Mesenchymal stem cell (in vitro differentiated cells and primary cell): ENCODE measurements at regions not wholly inside any gene's neighbourhood (a gene's known extent, or its start where the extent isn't known, plus 50 kb on each side); places are given as distances from the start of the nearest gene placed in this dataset.

Experiments
- DNase-seq: peaks from one replicate; pipeline ENCODE4 v3.0.0-alpha.2; 2013
- H2AFZ ChIP-seq: one replicate; pipeline ENCODE4 v1.6.1; 2013; ENCODE audit warnings: low read depth, mild to moderate bottlenecking, control low read depth, inconsistent platforms, low read length, moderate library complexity
- H2AK5ac ChIP-seq: 2 replicates; pipeline ENCODE4 v1.6.1; 2013; ENCODE audit warnings: low read length, moderate library complexity, mild to moderate bottlenecking, inconsistent platforms; ENCODE audit not compliant: severe bottlenecking
- H2BK120ac ChIP-seq: one replicate; pipeline ENCODE4 v1.6.1; 2013; ENCODE audit warnings: low read depth, mild to moderate bottlenecking, inconsistent platforms, low read length, moderate library complexity
- H2BK12ac ChIP-seq, 2 experiments: one replicate each; pipeline ENCODE4 v1.6.1; 2013; ENCODE audit warnings: inconsistent platforms in 2 of 2, low read length in 2 of 2, mild to moderate bottlenecking in 2 of 2, moderate library complexity in 2 of 2, control low read depth in 1 of 2
- H2BK15ac ChIP-seq: one replicate; pipeline ENCODE4 v1.6.1; 2013; ENCODE audit warnings: mild to moderate bottlenecking, low read depth, inconsistent platforms; ENCODE audit not compliant: poor library complexity, severe bottlenecking
- H2BK5ac ChIP-seq: 2 replicates; pipeline ENCODE4 v1.6.1; 2013; ENCODE audit warnings: low read depth, mild to moderate bottlenecking, low read length, control low read depth, inconsistent platforms; ENCODE audit not compliant: poor library complexity, severe bottlenecking
- H3K14ac ChIP-seq, 2 experiments: one replicate each; pipeline ENCODE4 v1.6.1; 2013; ENCODE audit warnings: inconsistent platforms in 2 of 2, low read length in 2 of 2, control low read depth in 1 of 2, mild to moderate bottlenecking in 1 of 2, moderate library complexity in 1 of 2
- H3K18ac ChIP-seq, 2 experiments: one replicate each; pipeline ENCODE4 v1.6.1; 2013; ENCODE audit warnings: inconsistent platforms in 2 of 2, low read length in 2 of 2, control low read depth in 1 of 2, low read depth in 1 of 2, mild to moderate bottlenecking in 1 of 2
- H3K23ac ChIP-seq, 2 experiments: one replicate each; pipeline ENCODE4 v1.6.1; 2013; ENCODE audit warnings: inconsistent platforms in 2 of 2, low read length in 2 of 2, mild to moderate bottlenecking in 2 of 2, moderate library complexity in 2 of 2, control low read depth in 1 of 2
- H3K27ac ChIP-seq: 2 replicates; pipeline ENCODE4 v1.5.1; 2013; ENCODE audit warnings: mild to moderate bottlenecking, moderate library complexity, low read length, control low read depth, inconsistent platforms; ENCODE audit not compliant: poor library complexity, severe bottlenecking
- H3K27me3 ChIP-seq, 2 experiments: 2 replicates each; pipeline versions ENCODE4 v1.6.1 to v1.7.0; 2013; ENCODE audit warnings: low read length in 2 of 2, mild to moderate bottlenecking in 2 of 2, moderate library complexity in 2 of 2, control low read depth in 1 of 2, inconsistent platforms in 1 of 2; ENCODE audit not compliant: control insufficient read depth in 1 of 2, insufficient read depth in 1 of 2
- H3K36me3 ChIP-seq, 2 experiments: 2 replicates each; pipeline versions ENCODE4 v1.6.1 to v1.7.0; 2013; ENCODE audit warnings: low read length in 2 of 2, control low read depth in 1 of 2, inconsistent platforms in 1 of 2, low read depth in 1 of 2, mild to moderate bottlenecking in 1 of 2; ENCODE audit not compliant: insufficient read depth in 2 of 2, control insufficient read depth in 1 of 2
- H3K4ac ChIP-seq, 2 experiments: one replicate each; pipeline ENCODE4 v1.6.1; 2013; ENCODE audit warnings: inconsistent platforms in 2 of 2, low read length in 2 of 2, mild to moderate bottlenecking in 2 of 2, moderate library complexity in 2 of 2, control low read depth in 1 of 2, low read depth in 1 of 2
- H3K4me1 ChIP-seq: 2 replicates; pipeline ENCODE4 v1.6.1; 2013; ENCODE audit warnings: low read depth, low read length, control low read depth; ENCODE audit not compliant: control insufficient read depth, insufficient read depth
- H3K4me2 ChIP-seq: 2 replicates; pipeline ENCODE4 v1.6.1; 2013; ENCODE audit warnings: low read length, mild to moderate bottlenecking, inconsistent platforms; ENCODE audit not compliant: poor library complexity, severe bottlenecking
- H3K4me3 ChIP-seq, 2 experiments: 2 replicates each; pipeline versions ENCODE4 v1.5.1 to v1.7.0; 2013; ENCODE audit warnings: low read length in 2 of 2, mild to moderate bottlenecking in 2 of 2, control low read depth in 1 of 2, low read depth in 1 of 2; ENCODE audit not compliant: insufficient read depth in 1 of 2
- H3K79me1 ChIP-seq: replicated peaks from 2 replicates; pipeline ENCODE4 v1.6.1; 2013; ENCODE audit warnings: mild to moderate bottlenecking, control low read depth, low read length, inconsistent platforms; ENCODE audit not compliant: poor library complexity, severe bottlenecking
- H3K9ac ChIP-seq: 2 replicates; pipeline ENCODE4 v1.7.0; 2013; ENCODE audit warnings: mild to moderate bottlenecking, low read length, moderate library complexity
- H3K9me3 ChIP-seq: 2 replicates; pipeline ENCODE4 v1.7.0; 2013; ENCODE audit warnings: mild to moderate bottlenecking, low read length; ENCODE audit not compliant: control insufficient read depth
- H4K8ac ChIP-seq: one replicate; pipeline ENCODE4 v1.6.1; 2013; ENCODE audit warnings: inconsistent platforms, mild to moderate bottlenecking, low read length, moderate library complexity
- H4K91ac ChIP-seq: one replicate; pipeline ENCODE4 v1.6.1; 2013; ENCODE audit warnings: mild to moderate bottlenecking, low read length, inconsistent platforms
- WGBS: methylation state at CpG from one replicate; pipeline ENCODE4 v1.1.7; 2013; ENCODE audit warnings: mixed read lengths; 5-methylcytosine and 5-hydroxymethylcytosine counted together

DNA sequence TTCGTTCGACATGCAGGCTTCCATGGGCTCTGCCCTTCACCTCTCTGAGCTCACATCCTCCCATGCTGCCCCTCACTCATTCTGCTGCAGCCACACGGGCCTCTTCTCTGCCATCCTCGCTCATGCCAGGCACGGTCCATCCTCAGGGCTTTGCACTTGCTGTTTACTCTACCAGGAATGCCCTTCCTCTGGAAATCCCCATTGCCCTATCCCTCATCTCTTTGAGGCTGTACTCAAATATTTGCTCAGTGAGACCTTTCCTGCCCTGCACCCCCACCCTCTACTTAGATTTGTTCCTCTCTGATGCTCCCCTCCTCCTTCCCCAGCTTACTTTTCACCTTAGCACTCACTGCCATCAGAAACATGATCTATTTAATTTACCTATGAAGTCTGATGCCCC is 107.0 kb upstream of the ZNF716 start:
- no peak for DNase-seq
- H3K27me3 ChIP-seq: no peaks in the 10 kb centered on the region
- H3K4me2 ChIP-seq: no peak overlapping the region
- H3K18ac ChIP-seq: no peak overlapping the region
- H3K4me3 ChIP-seq: no peak overlapping the region
- H2AFZ ChIP-seq: no peak overlapping the region
- no peak overlapping the region for H2BK5ac ChIP-seq
- no peak overlapping the region for H2BK12ac ChIP-seq
- WGBS: 73% methylated on average over 5 of the region's 5 CpGs
- H4K8ac ChIP-seq: no peak overlapping the region
- no peak overlapping the region for H3K4ac ChIP-seq
- no peaks in the 10 kb centered on the region for H3K79me1 ChIP-seq
- H2BK120ac ChIP-seq: no peak overlapping the region
- no peak overlapping the region for H2AK5ac ChIP-seq
- H4K91ac ChIP-seq: no peak overlapping the region
- no peaks in the 10 kb centered on the region for H3K4me1 ChIP-seq
- H3K9me3 ChIP-seq: peaks cover 13% of the 10 kb centered on the region
- H2BK15ac ChIP-seq: no peak overlapping the region
- H3K23ac ChIP-seq: no peak overlapping the region
- no peak overlapping the region for H3K14ac ChIP-seq
- no peaks in the 10 kb centered on the region for H3K36me3 ChIP-seq
- H3K27ac ChIP-seq: no peak overlapping the region
- no peak overlapping the region for H3K9ac ChIP-seq

DNA sequence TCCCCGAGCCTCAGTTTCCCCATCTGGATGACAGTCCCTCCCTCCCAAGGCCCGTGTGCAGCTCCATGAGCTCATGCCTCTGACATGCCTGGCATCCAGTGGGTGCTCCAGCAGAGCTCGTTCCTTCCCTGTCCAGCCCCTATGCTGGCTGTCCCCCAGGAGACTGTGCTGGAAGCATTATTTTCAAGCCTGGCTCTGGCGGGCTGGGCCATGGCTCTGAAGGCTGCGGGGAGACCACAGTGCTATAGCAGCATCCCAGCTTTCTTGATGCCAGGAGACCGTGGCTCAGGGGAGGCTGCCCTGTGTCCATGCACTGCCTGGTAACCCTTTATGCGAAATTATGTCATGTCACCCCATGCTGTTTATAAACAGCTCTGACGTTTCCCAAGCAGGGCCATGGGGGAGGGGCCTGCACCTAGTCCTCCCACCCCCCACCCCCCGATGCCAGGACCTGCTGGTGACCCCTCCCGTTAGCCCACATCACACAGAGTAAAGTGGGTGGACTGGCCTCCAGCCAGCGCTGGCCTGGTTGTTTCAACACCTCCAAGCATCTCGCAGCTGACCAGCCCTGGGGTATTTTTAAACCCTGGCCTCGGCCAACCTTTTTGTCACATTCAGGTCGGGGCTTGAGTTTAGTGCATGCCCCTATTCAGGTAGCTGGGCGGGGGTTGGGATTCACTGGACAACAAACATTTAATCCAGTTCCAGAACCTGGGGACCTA is 105.9 kb upstream of the ZNF716 start:
- Histone ChIP-seq H3K14ac (no peak overlapping the region), H3K79me1 (no peaks in the 10 kb centered on the region), H3K4me2 (no peak overlapping the region), H3K27me3 (no peaks in the 10 kb centered on the region), H2BK120ac (no peak overlapping the region), H3K36me3 (no peaks in the 10 kb centered on the region), H2AFZ (no peak overlapping the region), H4K8ac (no peak overlapping the region), H2BK12ac (no peak overlapping the region), H3K23ac (no peak overlapping the region), H2BK15ac (no peak overlapping the region), H3K4ac (no peak overlapping the region), H3K18ac (no peak overlapping the region), H3K4me1 (no peaks in the 10 kb centered on the region), H3K27ac (no peak overlapping the region), H3K9me3 (peaks cover 13% of the 10 kb centered on the region), H4K91ac (no peak overlapping the region), H3K4me3 (no peak overlapping the region), H2AK5ac (no peak overlapping the region), H3K9ac (no peak overlapping the region), H2BK5ac (no peak overlapping the region)
- no peak for DNase-seq
- WGBS: 73% methylated on average over 15 of the region's 15 CpGs

- Histone ChIP-seq H3K36me3 (no peaks in the 10 kb centered on the region), H3K27ac (no peak overlapping the region)
- WGBS: 69% methylated on average over 4 of the region's 4 CpGs
Measured at GRCh38 chr7:57344957-57345356, 105.0 kb upstream of the ZNF716 start.

DNA sequence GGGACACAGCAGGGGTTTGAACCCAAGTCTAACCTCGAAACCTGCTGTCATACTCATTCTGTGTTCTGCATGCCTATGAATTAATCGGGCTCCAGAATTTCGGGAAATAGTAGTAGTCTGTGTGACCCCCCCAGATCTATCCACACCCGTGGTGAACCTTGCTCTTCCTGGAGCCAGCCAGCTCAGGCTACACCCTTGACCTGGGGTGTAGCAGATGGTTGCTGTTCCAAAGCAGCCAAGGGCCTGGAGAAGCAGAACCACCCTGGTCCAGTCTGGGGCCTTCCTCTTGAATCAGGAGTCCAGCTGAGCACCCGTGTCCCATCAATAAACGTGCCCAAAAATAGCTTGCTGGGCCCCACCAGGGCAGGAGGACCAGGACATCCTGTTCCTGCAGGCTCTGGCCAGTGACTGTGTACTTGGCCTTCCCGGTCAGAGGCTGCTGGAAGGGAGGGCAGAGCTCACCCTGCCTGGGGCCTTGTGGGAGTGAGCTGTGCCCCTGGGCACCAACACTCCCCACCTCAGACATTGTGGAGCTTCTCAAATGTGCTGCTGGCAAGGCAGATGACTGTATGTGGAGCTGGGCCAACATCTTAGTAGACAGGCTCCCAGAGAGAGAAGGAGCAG is 101.2 kb upstream of the ZNF716 start:
- H2BK5ac ChIP-seq: no peak overlapping the region
- H3K4me3 ChIP-seq: no peak overlapping the region
- H4K8ac ChIP-seq: no peak overlapping the region
- 59% methylated on average over 7 of the region's 7 CpGs for WGBS
- H3K36me3 ChIP-seq: no peaks in the 10 kb centered on the region
- no peak overlapping the region for H2AK5ac ChIP-seq
- no peak overlapping the region for H2BK12ac ChIP-seq
- H3K9me3 ChIP-seq: peaks cover 3% of the 10 kb centered on the region
- H3K9ac ChIP-seq: no peak overlapping the region
- no peaks in the 10 kb centered on the region for H3K79me1 ChIP-seq
- no peak overlapping the region for H2BK15ac ChIP-seq
- H3K23ac ChIP-seq: no peak overlapping the region
- no peak overlapping the region for H3K18ac ChIP-seq
- H3K4ac ChIP-seq: no peak overlapping the region
- H3K4me1 ChIP-seq: no peaks in the 10 kb centered on the region
- no peak overlapping the region for H3K4me2 ChIP-seq
- H3K27me3 ChIP-seq: no peaks in the 10 kb centered on the region
- H3K14ac ChIP-seq: no peak overlapping the region
- no peak overlapping the region for H3K27ac ChIP-seq
- H2BK120ac ChIP-seq: no peak overlapping the region
- H2AFZ ChIP-seq: no peak overlapping the region
- H4K91ac ChIP-seq: no peak overlapping the region
- DNase-seq: no peak

More at GRCh38 chr7:57344957-57345356, 105.0 kb upstream of the ZNF716 start:
- Histone ChIP-seq H3K79me1 (no peaks in the 10 kb centered on the region), H3K4me1 (no peaks in the 10 kb centered on the region), H2BK12ac (no peak overlapping the region), H2AFZ (no peak overlapping the region), H3K23ac (no peak overlapping the region), H3K14ac (no peak overlapping the region), H4K8ac (no peak overlapping the region), H3K9me3 (peaks cover 13% of the 10 kb centered on the region), H3K18ac (no peak overlapping the region), H2BK120ac (no peak overlapping the region), H2BK5ac (no peak overlapping the region), H3K9ac (no peak overlapping the region), H3K4ac (no peak overlapping the region), H4K91ac (no peak overlapping the region), H3K4me3 (no peak overlapping the region), H3K4me2 (no peak overlapping the region), H2BK15ac (no peak overlapping the region), H2AK5ac (no peak overlapping the region), H3K27me3 (no peaks in the 10 kb centered on the region)
- no peak for DNase-seq
